ENCODE measurements at regions not wholly inside any gene's neighbourhood (a gene's known extent, or its start where the extent isn't known, plus 50 kb on each side); places are given as distances from the start of the nearest gene placed in this dataset.

- Mint-ChIP-seq H3K36me3 (ENCODE audit: low read depth) (no peaks in the 10 kb centered on the region), H3K27ac (no peak overlapping the region), H3K27me3 (ENCODE audit: low read depth, poor library complexity) (no peaks in the 10 kb centered on the region), H3K9me3 (no peaks in the 10 kb centered on the region), H3K4me3 (no peak overlapping the region), H3K4me1 (no peaks in the 10 kb centered on the region)
- no peak for DNase-seq
- no peak for TF ChIP-seq CTCF (IDR thresholded peaks at IDR 0.05)
These were observed 176.4 kb upstream of the TMTC1 start for GRCh38 chr12:29960122-29960521.

- Mint-ChIP-seq H3K36me3 (ENCODE audit: low read depth) (no peaks in the 10 kb centered on the region), H3K27ac (no peak overlapping the region), H3K9me3 (no peaks in the 10 kb centered on the region), H3K4me1 (no peaks in the 10 kb centered on the region), H3K27me3 (ENCODE audit: low read depth, poor library complexity) (no peaks in the 10 kb centered on the region), H3K4me3 (no peak overlapping the region)
- no peak for TF ChIP-seq CTCF (IDR thresholded peaks at IDR 0.05)
- DNase-seq = no peak
These were observed 174.1 kb upstream of the TMTC1 start for GRCh38 chr12:29957835-29958234.

GRCh38 chr12:29945904-29946303 is 162.2 kb upstream of the TMTC1 start:
- TF ChIP-seq CTCF (IDR thresholded peaks at IDR 0.05) = no peak
- DNase-seq = no peak
- H3K9me3 Mint-ChIP-seq = peaks cover 1% of the 10 kb centered on the region
- H3K27me3 Mint-ChIP-seq (ENCODE audit: low read depth, poor library complexity) = peaks cover 4% of the 10 kb centered on the region
- H3K4me3 Mint-ChIP-seq = no peak overlapping the region
- no peaks in the 10 kb centered on the region for H3K36me3 Mint-ChIP-seq (ENCODE audit: low read depth)
- H3K4me1 Mint-ChIP-seq = no peaks in the 10 kb centered on the region
- H3K27ac Mint-ChIP-seq = no peak overlapping the region

GRCh38 chr12:29944269-29945000 is 160.7 kb upstream of the TMTC1 start:
- no peaks in the 10 kb centered on the region for H3K4me1 Mint-ChIP-seq
- peaks cover 3% of the 10 kb centered on the region for H3K27me3 Mint-ChIP-seq (ENCODE audit: low read depth, poor library complexity)
- peaks cover 7% of the 10 kb centered on the region for H3K9me3 Mint-ChIP-seq
- no peak overlapping the region for H3K4me3 Mint-ChIP-seq
- H3K36me3 Mint-ChIP-seq (ENCODE audit: low read depth) = no peaks in the 10 kb centered on the region
- no peak for TF ChIP-seq CTCF (IDR thresholded peaks at IDR 0.05)
- H3K27ac Mint-ChIP-seq = no peak overlapping the region
- no peak for DNase-seq

GRCh38 chr12:29943683-29944082 is 159.9 kb upstream of the TMTC1 start:
- Mint-ChIP-seq H3K27ac (no peak overlapping the region), H3K4me3 (no peak overlapping the region), H3K4me1 (no peaks in the 10 kb centered on the region), H3K27me3 (ENCODE audit: low read depth, poor library complexity) (peaks cover 3% of the 10 kb centered on the region), H3K9me3 (peaks cover 7% of the 10 kb centered on the region), H3K36me3 (ENCODE audit: low read depth) (no peaks in the 10 kb centered on the region)
- TF ChIP-seq CTCF (IDR thresholded peaks at IDR 0.05) = no peak
- no peak for DNase-seq

- DNase-seq = no peak
- peaks cover 7% of the 10 kb centered on the region for H3K9me3 Mint-ChIP-seq
- H3K27me3 Mint-ChIP-seq (ENCODE audit: low read depth, poor library complexity) = peaks cover 3% of the 10 kb centered on the region
- H3K4me3 Mint-ChIP-seq = no peak overlapping the region
- no peaks in the 10 kb centered on the region for H3K4me1 Mint-ChIP-seq
- no peaks in the 10 kb centered on the region for H3K36me3 Mint-ChIP-seq (ENCODE audit: low read depth)
- no peak for TF ChIP-seq CTCF (IDR thresholded peaks at IDR 0.05)
- no peak overlapping the region for H3K27ac Mint-ChIP-seq
These were observed 157.1 kb upstream of the TMTC1 start for GRCh38 chr12:29940811-29941210.

Measured in nephron progenitor cell (in vitro differentiated cells).